Occipital lobe (tissue), 2 donors: ENCODE measurements at regions not wholly inside any gene's neighbourhood (a gene's known extent, or its start where the extent isn't known, plus 50 kb on each side); places are given as distances from the start of the nearest gene placed in this dataset. TPM values are rescaled to one million over a fixed set of nuclear protein-coding genes. Genes with fewer than 3 reads are reported as not detected.

Experiments used
- DNase-seq: peaks from one replicate; lab custom pipeline; 2025; lab: John Stamatoyannopoulos, UW
- small RNA-seq: library from RNA; depleted of rRNA; stranded (forward); fragments of <200 nt; gene quantifications from one replicate; pipeline ENCODE3, GENCODE V24; 2014

DNA sequence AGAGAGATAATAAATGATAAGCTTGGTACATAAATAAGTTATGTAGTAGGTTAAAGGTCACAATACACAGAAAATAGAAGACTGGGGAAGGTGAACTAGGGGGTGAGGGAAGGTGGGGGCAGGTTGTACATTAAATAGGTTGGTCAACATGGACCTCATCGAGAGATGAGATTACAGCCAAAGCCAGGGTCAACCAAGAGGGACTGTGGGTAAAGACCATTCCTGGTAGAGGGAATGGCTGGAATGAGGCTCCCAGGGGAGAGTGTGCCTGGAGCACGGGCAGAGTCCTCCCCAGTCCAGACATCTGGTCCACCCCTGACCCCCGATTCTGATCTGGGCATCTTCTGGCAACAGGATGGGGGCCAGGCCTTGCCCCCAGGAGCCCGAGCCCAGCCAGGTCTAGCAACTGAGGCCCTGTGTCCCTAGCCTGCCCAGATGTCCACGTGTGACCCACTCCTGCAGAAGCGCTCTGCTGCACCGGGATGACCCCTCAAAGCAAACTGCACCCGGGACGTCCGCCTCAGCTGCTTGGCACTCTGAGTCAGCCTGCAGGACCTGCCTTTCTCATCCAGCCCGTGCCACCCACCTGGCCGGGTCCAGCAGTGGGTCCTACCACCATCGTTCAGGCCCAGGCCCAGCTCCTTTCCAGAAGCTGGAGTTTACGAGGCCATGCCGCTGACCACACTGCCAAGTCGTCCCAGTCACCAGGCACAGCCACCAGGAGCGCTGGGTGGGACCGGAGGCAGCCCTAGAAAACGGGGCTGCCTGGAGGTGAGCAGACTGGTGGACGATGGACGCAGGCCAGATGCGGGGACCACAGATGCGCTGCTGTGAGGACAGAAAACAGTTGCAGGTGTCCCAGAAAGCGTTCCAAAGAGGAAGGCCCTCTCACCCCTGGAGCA is 56.2 kb upstream of the ID2 start:
- DNase-seq: no peak

DNA sequence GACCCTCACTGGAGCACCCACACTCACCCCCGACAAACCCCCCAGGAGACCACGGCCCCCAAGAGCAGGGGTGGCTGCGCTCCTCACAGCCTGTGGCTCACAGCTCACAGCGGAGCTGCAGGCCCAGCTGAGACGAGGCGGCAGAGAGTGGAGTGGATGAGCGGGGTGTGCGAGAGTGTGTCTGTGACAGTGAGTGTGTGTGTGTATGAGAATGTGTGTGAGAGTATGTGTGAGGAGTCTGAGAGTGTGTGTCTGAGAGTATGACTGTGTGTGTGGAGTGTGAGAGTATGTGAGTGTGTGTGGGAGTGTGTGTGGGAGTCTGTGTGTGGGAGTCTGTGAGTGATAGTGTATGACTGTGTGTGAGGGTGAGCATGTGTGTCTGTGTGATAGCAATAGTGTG is 55.3 kb upstream of the ID2 start:
- DNase-seq: no peak

DNA sequence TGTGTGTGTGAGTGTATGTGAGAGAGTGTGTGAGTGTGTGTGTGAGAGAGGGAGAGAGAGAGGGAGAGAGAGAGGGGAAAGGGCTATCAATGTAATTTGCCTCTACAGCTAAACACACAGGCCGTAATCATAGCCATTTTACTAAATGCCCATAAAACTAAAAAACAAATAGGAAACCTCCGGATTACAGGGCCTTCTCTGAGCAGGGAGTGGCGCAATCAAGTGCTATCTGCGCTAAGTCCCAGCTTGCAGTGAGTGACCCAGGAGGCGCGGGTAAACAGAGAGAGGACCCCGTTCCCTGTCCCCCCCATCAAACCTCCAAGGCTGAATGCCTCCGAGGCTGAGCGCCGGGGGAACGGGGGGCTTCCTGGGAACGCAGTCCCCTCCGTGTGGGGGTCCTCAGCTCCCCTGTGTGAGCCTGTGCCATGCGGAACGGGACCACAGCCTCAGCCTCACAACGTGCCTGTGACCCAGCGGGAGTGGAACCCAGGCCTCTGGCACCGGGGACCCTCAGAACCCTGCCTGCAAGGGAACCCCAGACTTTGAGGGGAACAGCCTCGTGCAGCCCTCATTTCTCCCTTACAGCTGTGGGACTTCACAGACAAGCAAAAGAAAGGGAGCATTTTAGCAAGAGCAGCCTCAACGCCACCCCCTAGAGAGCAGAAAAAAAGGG is 54.7 kb upstream of the ID2 start:
- no peak for DNase-seq

DNA sequence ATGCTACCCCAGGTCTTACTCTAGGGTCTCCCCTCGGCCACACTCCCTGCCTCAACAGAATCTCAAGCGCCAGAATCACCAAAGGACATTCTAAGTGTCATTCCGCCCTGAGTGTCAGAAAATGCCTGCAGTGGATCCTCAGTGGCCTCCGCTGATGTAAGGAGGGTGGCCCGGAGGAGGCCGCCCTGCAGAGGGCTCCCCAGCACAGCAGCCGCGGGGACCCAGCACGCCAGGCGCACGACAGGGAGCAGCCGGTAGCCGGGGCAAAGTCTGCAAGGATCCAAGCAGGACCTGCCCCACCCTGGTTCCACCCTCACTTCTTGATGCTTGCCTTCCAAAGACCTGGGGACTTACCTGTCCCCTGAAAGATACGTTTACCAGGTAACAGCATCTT is 54.2 kb upstream of the ID2 start:
- no peak for DNase-seq

DNA sequence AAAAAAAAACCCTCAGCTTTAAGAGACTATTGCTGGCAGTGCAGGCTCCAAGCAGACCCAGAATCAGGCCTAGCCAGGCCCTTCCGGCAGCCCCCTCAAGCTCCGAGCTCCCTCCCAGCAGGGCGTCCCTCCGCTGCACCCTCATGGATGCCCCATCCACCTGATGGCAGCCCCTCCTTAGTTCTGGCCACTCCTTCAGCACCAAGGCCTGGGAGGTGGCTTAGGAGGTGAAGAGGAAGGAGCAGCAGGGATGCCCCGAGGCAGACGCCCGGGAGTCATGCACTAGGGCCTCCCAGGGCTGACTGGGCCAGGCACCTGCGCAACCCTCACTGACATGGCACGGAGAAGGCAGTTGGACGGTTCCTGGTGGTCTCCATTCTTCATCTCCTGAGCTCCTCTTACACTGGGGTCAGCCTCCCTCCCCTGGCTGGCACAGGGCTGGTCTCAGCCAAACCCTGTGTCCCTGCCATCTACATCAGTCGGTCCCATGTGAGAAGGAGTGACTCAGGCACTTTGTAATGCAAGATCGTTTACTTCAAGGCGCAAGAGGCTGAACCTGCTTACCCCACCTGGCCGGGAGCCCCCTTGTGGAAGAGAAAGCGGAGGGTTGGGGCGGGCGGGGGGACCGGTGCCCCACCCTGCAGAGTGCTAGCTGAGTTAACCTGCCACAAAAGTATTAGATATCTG is 53.5 kb upstream of the ID2 start:
- no peak for DNase-seq

DNA sequence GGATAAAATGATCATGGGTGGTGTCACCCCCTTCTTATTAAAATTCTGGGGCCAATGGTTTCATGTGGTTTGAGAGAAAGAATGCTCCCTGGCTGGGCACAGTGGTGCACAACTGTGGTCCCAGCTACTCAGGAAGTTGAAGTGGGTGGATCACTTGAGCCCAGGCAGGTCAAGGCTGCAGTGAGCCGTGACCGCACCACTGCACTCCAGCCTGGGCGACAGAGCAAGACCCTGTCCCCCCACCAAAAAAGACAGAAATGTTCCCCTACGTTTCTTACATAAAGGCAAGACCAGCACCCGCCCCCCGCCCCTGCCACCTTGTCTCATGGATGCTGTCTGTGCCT is 53.0 kb upstream of the ID2 start:
- DNase-seq: no peak

DNA sequence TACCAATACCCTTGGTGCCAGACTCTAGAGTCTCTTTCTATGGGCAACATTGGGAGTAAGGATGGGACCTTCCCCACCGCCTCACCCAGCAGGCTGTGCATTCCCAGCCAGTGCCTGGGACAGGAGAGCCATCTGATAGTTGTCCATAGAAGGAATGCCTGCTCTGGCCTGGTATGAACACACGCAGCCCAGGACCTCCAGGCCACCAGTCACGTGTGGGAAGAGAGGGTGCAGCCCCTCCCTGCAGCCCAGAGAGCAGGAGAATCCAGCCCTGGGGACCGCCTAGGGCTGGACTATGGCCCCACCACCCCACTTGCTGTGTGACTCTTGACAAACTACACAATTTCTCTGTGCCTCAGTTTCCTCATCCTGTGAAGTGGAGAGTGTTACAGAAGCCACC is 52.5 kb upstream of the ID2 start:
- no peak for DNase-seq

DNA sequence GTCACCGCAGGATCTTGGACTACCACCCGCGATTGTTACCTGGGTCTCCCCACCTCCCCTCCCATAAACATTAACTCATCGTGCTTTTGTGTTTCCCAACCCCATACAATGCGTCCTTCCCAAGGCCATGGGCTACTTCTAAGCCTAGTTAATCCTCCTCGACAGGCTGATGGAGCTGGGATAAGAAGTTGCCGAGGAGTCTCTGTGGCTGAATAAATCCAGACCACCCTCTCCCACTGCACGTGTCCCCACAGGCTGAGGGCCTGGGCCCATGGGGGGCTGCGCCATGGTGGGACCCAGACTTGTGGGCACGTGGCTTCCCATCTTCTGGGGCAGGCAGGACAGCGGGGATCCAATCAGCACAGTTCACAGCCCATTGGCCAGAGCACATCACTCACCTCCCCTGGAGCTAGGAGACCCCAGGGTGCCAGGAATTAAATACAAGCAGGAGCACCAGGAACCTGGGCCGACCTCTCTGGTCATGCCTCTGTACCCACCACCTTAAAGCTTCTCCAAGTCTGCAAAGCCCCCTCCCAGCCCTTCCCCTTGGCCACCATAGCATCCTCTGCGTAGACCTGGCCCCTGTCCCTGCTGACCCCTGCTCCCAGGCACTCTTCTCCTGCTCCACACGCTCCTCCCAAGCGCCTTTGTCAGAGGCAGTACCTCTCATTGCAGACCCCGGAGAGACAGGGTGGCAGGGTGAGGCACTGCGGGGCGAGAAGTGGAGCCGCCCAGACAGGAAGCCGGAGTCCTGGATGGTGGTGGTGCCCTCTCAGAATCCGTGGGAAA is 51.0 kb upstream of the ID2 start:
- DNase-seq: no peak

DNA sequence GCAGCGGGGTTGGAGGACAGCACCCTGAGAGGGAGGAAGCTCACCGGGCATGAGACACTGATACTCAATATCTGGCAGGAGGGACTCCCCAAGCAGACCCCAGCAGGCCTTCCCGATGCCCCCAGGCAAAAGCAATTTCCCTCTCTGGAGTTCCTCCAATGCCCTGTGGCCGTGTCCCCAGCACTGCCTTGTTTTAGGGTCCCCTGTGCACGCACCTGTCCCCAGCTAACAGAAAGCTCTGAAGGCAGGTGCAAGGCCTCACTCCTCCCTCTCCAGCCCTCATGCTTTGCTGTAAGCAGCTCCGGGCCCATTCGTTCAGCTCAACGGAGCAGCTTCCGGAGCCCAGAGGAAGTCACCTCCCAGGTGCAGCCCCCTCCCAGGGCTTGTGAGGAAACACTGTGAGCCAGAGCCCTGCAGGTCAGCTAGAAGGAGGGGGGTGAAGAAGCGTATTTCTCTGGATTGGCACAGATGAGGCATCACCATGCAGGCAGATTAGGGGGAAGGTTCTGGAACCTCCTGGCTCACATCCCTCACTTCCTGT is 50.3 kb upstream of the ID2 start:
- no peak for DNase-seq

Small RNAs in the stretch of these regions (small RNA-seq; reads per million reads assigned to genes)
- gene AC092580.3 (not detected), gene RNU6ATAC37P (not detected), gene SNRPEP5 (not detected)
